Neural progenitor cell (in vitro differentiated cells): ENCODE measurements at regions not wholly inside any gene's neighbourhood (a gene's known extent, or its start where the extent isn't known, plus 50 kb on each side); places are given as distances from the start of the nearest gene placed in this dataset.
"Not testable (repeated sequence)": the region's sequence is repeated elsewhere in the genome, so short reads cannot be mapped to it uniquely, and the experiment has no call there.

Source experiments
- CTCF ChIP-seq: fragments of 200-600 bp; sonication (generic); IDR thresholded peaks from 2 replicates; pipeline ENCODE4 v1.5.1; 2017; ENCODE audit warnings: antibody characterized with exemption, mild to moderate bottlenecking
- EZH2 ChIP-seq: fragments of 200-600 bp; sonication (generic); IDR thresholded peaks from 2 replicates; pipeline ENCODE4 v1.6.1; 2017; ENCODE audit warnings: antibody characterized with exemption, mild to moderate bottlenecking, moderate library complexity

DNA sequence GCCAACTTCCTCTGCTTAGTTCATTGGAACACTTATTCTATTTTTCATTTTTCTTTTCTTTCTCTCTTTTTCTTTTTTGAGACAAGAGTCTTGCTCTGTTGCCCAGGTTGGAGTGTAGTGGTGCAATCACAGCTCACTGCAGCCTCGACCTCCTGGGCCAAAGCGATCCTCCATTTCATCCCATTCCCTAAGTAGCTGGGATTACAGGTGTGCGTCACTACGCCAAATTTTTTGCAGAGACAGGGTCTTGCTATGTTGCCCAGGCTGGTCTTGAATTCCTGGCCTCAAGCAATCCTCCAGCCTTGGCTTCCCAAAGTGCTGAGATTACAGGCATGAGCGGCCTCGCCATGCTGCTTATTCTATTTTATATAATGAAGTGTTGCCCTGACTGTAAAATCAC, 336.4 kb upstream of the TNRC6C start:
- not testable (repeated sequence) for TF ChIP-seq CTCF, EZH2
